HEK293 (cell line): ENCODE measurements at regions not wholly inside any gene's neighbourhood (a gene's known extent, or its start where the extent isn't known, plus 50 kb on each side); places are given as distances from the start of the nearest gene placed in this dataset.

Experiments used
- CTCF ChIA-PET: fragments of 350-600 bp; formaldehyde crosslinking; extraction: SDS; loops from one replicate; lab custom pipeline; 2021; ENCODE audit warnings: antibody characterized with exemption; lab: Yijun Ruan, JAX
- POLR2A ChIA-PET: fragments of 300-600 bp; formaldehyde crosslinking; extraction: SDS; loops from one replicate; lab custom pipeline; 2020; ENCODE audit warnings: antibody characterized with exemption, inconsistent platforms; lab: Yijun Ruan, JAX
- H3K27ac ChIP-seq: fragments of 200-500 bp; sonication (Bioruptor generic); 2 replicates; pipeline ENCODE4 v1.5.1; 2014; ENCODE audit warnings: low read depth, low read length, control low read depth, inconsistent platforms; ENCODE audit errors: extremely low read depth
- H3K36me3 ChIP-seq, 2 experiments: fragments of 200-500 bp in 1 of 2; sonication (Bioruptor generic) in 1 of 2; 1 replicate in 1 of 2; 2 replicates in 1 of 2; pipeline ENCODE4 v1.5.1; 2014 to 2017; ENCODE audit warnings: inconsistent platforms in 2 of 2, low read length in 2 of 2; ENCODE audit not compliant: control insufficient read depth in 2 of 2, insufficient read depth in 1 of 2
- H3K4me1 ChIP-seq: fragments of 200-500 bp; sonication (Bioruptor generic); 2 replicates; pipeline ENCODE4 v1.5.1; 2014; ENCODE audit warnings: mild to moderate bottlenecking, low read length, inconsistent platforms; ENCODE audit not compliant: control insufficient read depth, insufficient read depth
- H3K4me3 ChIP-seq: 2 replicates; pipeline ENCODE4 v1.5.1; 2011; ENCODE audit warnings: low read depth, mild to moderate bottlenecking, control low read depth, low read length, moderate library complexity
- H3K9me3 ChIP-seq: fragments of 200-500 bp; sonication (Bioruptor generic); 2 replicates; pipeline ENCODE4 v1.5.1; 2014; ENCODE audit warnings: low read depth, low read length, inconsistent platforms; ENCODE audit not compliant: control insufficient read depth, insufficient read depth
- GFI1B ChIP-seq: fragments of 450-650 bp; formaldehyde crosslinking; IDR thresholded peaks from 2 replicates; pipeline ENCODE4 v1.5.1; 2016; ENCODE audit warnings: missing biosample characterization, missing genetic modification characterization
- HOXD13 ChIP-seq: sonication (generic); formaldehyde crosslinking; IDR thresholded peaks from 2 replicates; pipeline ENCODE4 v1.8.0; 2022; ENCODE audit warnings: missing genetic modification reagents, borderline replicate concordance
- KLF8 ChIP-seq: fragments of 450-650 bp; formaldehyde crosslinking; IDR thresholded peaks from 2 replicates; pipeline ENCODE4 v1.5.1; 2016; ENCODE audit warnings: missing biosample characterization, missing genetic modification characterization
- ZFP37 ChIP-seq: fragments of 450-650 bp; formaldehyde crosslinking; IDR thresholded peaks from 2 replicates; pipeline ENCODE4 v1.5.1; 2016; ENCODE audit warnings: missing biosample characterization, missing genetic modification characterization
- ZNF157 ChIP-seq: fragments of 450-650 bp; formaldehyde crosslinking; IDR thresholded peaks from 2 replicates; pipeline ENCODE4 v1.5.1; 2016; ENCODE audit warnings: missing biosample characterization, missing genetic modification characterization
- ZNF16 ChIP-seq: fragments of 450-650 bp; formaldehyde crosslinking; IDR thresholded peaks from 2 replicates; pipeline ENCODE4 v1.5.1; 2016; ENCODE audit warnings: low read depth, missing biosample characterization, missing genetic modification characterization
- ZNF2 ChIP-seq: fragments of 450-650 bp; formaldehyde crosslinking; IDR thresholded peaks from 2 replicates; pipeline ENCODE4 v1.5.1; 2016; ENCODE audit warnings: missing biosample characterization, missing genetic modification characterization
- ZNF341 ChIP-seq: fragments of 450-650 bp; formaldehyde crosslinking; IDR thresholded peaks from 2 replicates; pipeline ENCODE4; 2016; ENCODE audit warnings: low read depth, missing biosample characterization, missing genetic modification characterization
- ZNF366 ChIP-seq: fragments of 450-650 bp; formaldehyde crosslinking; conservative IDR thresholded peaks from 2 replicates; pipeline ENCODE4 v1.5.1; 2016; ENCODE audit warnings: missing biosample characterization, missing genetic modification characterization
- ZNF530 ChIP-seq: fragments of 450-650 bp; formaldehyde crosslinking; IDR thresholded peaks from 2 replicates; pipeline ENCODE4 v1.5.1; 2016; ENCODE audit warnings: low read depth, missing biosample characterization, missing genetic modification characterization
- ZNF558 ChIP-seq: fragments of 450-650 bp; formaldehyde crosslinking; IDR thresholded peaks from 2 replicates; pipeline ENCODE4 v1.5.1; 2016; ENCODE audit warnings: missing biosample characterization, missing genetic modification characterization
- ZNF561 ChIP-seq: fragments of 450-650 bp; IDR thresholded peaks from 2 replicates; pipeline ENCODE4 v1.5.1; 2018; ENCODE audit warnings: missing biosample characterization, missing genetic modification characterization, borderline replicate concordance
- ZNF596 ChIP-seq: fragments of 450-650 bp; IDR thresholded peaks from 2 replicates; pipeline ENCODE4 v1.5.0; 2018; ENCODE audit warnings: missing biosample characterization, mild to moderate bottlenecking, missing genetic modification characterization, moderate library complexity
- TF ChIP-seq, protein P1 (sequence below): fragments of 450-650 bp; formaldehyde crosslinking; IDR thresholded peaks from 2 replicates; pipeline ENCODE4 v1.5.1; 2016; ENCODE audit warnings: missing biosample characterization, missing genetic modification characterization
- TF ChIP-seq, protein P2 (sequence below): fragments of 450-650 bp; formaldehyde crosslinking; IDR thresholded peaks from 2 replicates; pipeline ENCODE4 v1.5.1; 2016; ENCODE audit warnings: missing biosample characterization, missing genetic modification characterization
- TF ChIP-seq, protein P3 (sequence below): fragments of 450-650 bp; formaldehyde crosslinking; IDR thresholded peaks from 2 replicates; pipeline ENCODE4 v1.5.1; 2017; ENCODE audit warnings: missing biosample characterization, missing genetic modification characterization
- TF ChIP-seq, protein P4 (sequence below): fragments of 450-650 bp; formaldehyde crosslinking; IDR thresholded peaks from 2 replicates; pipeline ENCODE4 v1.5.1; 2017; ENCODE audit warnings: missing biosample characterization, missing genetic modification characterization
- TF ChIP-seq, protein P5 (sequence below): sonication (generic); formaldehyde crosslinking; IDR thresholded peaks from 2 replicates; pipeline ENCODE4 v1.8.1; 2022; ENCODE audit warnings: mild to moderate bottlenecking, moderate library complexity, missing genetic modification reagents
- TF ChIP-seq, protein P6 (sequence below): fragments of 450-650 bp; formaldehyde crosslinking; IDR thresholded peaks from 2 replicates; pipeline ENCODE4 v1.5.1; 2016; ENCODE audit warnings: missing biosample characterization, missing genetic modification characterization

DNA sequence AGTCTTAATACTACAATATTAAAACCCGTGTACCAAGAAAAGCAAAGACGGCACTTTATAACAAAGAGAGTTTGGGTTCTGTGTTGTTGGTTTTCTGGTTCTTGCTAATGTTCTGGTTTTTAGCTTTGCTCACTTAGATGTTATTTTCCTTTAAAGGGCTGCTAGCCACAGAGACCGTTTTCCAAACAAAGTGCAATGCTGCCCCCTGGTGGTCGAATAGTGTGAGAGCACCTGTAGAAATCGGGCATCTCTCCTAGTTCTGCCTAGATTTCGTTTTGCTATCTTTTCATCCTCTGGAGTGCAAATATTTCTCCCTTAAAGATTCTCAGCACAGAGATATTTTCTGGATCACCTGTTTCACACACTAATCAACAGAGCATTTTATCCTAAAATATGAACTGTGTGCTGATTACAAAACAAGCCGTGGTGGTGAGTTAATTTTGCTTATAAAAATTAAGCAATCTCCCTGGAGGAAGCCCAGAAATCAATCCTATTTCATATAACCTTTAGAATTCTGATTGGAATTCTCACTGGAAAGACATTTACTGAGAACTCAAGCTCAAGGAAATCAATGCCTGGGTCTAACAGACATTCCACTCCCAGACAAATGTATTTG is 334.5 kb upstream of the NOCT start (continued):
- TF ChIP-seq, protein P1, sequence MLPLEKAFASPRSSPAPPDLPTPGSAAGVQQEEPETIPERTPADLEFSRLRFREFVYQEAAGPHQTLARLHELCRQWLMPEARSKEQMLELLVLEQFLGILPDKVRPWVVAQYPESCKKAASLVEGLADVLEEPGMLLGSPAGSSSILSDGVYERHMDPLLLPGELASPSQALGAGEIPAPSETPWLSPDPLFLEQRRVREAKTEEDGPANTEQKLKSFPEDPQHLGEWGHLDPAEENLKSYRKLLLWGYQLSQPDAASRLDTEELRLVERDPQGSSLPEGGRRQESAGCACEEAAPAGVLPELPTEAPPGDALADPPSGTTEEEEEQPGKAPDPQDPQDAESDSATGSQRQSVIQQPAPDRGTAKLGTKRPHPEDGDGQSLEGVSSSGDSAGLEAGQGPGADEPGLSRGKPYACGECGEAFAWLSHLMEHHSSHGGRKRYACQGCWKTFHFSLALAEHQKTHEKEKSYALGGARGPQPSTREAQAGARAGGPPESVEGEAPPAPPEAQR (tag by site-specific recombination): no peak
- TF ChIP-seq, protein P2, sequence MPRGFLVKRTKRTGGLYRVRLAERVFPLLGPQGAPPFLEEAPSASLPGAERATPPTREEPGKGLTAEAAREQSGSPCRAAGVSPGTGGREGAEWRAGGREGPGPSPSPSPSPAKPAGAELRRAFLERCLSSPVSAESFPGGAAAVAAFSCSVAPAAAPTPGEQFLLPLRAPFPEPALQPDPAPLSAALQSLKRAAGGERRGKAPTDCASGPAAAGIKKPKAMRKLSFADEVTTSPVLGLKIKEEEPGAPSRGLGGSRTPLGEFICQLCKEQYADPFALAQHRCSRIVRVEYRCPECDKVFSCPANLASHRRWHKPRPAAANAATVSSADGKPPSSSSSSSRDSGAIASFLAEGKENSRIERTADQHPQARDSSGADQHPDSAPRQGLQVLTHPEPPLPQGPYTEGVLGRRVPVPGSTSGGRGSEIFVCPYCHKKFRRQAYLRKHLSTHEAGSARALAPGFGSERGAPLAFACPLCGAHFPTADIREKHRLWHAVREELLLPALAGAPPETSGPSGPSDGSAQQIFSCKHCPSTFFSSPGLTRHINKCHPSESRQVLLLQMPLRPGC (tag by site-specific recombination): no peak

DNA sequence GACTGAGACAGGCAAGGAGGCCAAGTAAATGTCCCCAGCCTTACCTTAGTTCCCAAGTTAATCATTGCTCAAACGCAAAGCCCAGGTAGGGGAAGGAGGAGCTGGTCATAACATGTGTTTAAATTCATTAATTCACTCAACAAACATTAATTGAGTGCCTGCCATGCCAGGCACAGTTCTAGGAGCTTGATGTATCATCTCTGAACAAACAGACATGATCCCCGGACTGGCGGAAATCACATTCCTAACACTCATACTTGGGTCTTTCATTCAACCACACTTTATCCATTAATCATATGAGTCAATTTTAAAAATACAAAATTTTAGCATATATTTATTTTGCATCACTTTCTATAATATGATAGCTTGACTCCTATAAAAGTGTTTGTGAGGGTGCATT is 335.3 kb upstream of the NOCT start:
- Histone ChIP-seq H3K4me3 (no peak overlapping the region), H3K36me3 (no peaks in the 10 kb centered on the region), H3K4me1 (no peaks in the 10 kb centered on the region), H3K9me3 (no peaks in the 10 kb centered on the region), H3K27ac (no peak overlapping the region)
- ChIA-PET CTCF (interaction anchor here (0.6 to 2.5 kb wide), 21 partner anchors 9 to 1165 kb away, joined by 3 to 22 read pairs (median 3); no protein-coding TSS in a partner anchor), POLR2A (no interaction called here)
- TF ChIP-seq ZNF341 (tag by site-specific recombination) (no peak), ZNF561 (tag by site-specific recombination) (no peak), ZNF366 (no peak), ZNF157 (no peak), HOXD13 (no peak), KLF8 (tag by site-specific recombination) (no peak), GFI1B (tag by site-specific recombination) (no peak), ZFP37 (tag by site-specific recombination) (no peak)
- TF ChIP-seq, protein P3, sequence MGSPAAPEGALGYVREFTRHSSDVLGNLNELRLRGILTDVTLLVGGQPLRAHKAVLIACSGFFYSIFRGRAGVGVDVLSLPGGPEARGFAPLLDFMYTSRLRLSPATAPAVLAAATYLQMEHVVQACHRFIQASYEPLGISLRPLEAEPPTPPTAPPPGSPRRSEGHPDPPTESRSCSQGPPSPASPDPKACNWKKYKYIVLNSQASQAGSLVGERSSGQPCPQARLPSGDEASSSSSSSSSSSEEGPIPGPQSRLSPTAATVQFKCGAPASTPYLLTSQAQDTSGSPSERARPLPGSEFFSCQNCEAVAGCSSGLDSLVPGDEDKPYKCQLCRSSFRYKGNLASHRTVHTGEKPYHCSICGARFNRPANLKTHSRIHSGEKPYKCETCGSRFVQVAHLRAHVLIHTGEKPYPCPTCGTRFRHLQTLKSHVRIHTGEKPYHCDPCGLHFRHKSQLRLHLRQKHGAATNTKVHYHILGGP (tag by site-specific recombination): no peak
- TF ChIP-seq, protein P4, sequence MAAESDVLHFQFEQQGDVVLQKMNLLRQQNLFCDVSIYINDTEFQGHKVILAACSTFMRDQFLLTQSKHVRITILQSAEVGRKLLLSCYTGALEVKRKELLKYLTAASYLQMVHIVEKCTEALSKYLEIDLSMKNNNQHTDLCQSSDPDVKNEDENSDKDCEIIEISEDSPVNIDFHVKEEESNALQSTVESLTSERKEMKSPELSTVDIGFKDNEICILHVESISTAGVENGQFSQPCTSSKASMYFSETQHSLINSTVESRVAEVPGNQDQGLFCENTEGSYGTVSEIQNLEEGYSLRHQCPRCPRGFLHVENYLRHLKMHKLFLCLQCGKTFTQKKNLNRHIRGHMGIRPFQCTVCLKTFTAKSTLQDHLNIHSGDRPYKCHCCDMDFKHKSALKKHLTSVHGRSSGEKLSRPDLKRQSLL: no peak

DNA sequence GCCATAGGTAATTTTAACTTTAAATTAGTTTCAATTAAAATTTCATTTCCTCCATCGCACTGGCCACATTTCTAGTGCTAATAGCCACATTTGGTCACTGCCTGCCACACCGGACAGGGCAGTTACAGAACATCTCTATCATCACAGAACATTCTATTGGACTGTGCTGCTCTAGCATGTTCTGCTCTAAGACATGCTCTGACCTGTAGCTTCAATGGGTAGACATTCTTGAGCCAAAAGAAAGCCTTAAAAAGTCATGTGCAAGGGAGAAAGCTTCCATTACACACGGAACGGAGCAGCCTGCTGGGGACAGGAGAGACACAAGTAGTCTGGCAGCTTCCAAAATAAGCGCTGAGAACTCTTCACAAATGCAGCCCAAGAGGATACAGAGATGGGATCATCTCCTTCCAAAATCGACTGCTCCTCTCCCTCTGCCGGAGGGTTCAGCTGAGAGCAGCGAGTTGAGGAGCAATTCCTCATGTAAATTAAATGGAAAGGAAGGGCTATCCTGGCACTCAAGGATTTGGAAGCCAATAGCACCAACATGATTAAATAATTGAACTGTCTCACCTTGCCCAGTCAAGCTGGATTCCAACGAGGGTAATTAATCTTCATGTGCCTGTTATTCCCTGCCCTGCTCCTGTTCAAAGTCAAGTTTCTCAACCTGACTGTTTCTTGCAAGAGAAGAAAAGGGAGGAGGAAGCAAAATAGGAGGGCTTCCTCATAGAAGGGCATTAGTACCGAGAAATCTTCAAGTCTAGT is 336.4 kb upstream of the NOCT start:
- CTCF ChIA-PET: interaction anchor here (1.3 to 2.5 kb wide), 2 partner anchors 101 to 859 kb away, joined by 3 to 15 read pairs; no protein-coding TSS in a partner anchor
- Histone ChIP-seq H3K9me3 (no peaks in the 10 kb centered on the region), H3K4me1 (no peaks in the 10 kb centered on the region), H3K27ac (no peak overlapping the region), H3K4me3 (no peak overlapping the region), H3K36me3 (no peaks in the 10 kb centered on the region)
- no peak for TF ChIP-seq ZNF530 (tag by site-specific recombination)
- no peak for TF ChIP-seq ZNF558 (tag by site-specific recombination)
- TF ChIP-seq, protein P5, sequence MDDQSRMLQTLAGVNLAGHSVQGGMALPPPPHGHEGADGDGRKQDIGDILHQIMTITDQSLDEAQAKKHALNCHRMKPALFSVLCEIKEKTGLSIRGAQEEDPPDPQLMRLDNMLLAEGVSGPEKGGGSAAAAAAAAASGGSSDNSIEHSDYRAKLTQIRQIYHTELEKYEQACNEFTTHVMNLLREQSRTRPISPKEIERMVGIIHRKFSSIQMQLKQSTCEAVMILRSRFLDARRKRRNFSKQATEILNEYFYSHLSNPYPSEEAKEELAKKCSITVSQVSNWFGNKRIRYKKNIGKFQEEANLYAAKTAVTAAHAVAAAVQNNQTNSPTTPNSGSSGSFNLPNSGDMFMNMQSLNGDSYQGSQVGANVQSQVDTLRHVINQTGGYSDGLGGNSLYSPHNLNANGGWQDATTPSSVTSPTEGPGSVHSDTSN (CRISPR knock-in tag): no peak
- TF ChIP-seq, protein P6, sequence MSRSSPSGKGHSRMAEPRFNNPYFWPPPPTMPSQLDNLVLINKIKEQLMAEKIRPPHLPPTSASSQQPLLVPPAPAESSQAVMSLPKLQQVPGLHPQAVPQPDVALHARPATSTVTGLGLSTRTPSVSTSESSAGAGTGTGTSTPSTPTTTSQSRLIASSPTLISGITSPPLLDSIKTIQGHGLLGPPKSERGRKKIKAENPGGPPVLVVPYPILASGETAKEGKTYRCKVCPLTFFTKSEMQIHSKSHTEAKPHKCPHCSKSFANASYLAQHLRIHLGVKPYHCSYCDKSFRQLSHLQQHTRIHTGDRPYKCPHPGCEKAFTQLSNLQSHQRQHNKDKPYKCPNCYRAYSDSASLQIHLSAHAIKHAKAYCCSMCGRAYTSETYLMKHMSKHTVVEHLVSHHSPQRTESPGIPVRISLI: no peak
- TF ChIP-seq ZNF2 (tag by site-specific recombination): no peak
- TF ChIP-seq ZNF341 (tag by site-specific recombination): no peak
- TF ChIP-seq ZNF16 (tag by site-specific recombination): no peak
- no peak for TF ChIP-seq ZNF596
- POLR2A ChIA-PET: no interaction called here
